ENCODE measurements at regions not wholly inside any gene's neighbourhood (a gene's known extent, or its start where the extent isn't known, plus 50 kb on each side); places are given as distances from the start of the nearest gene placed in this dataset.

- TF ChIP-seq, protein P1, sequence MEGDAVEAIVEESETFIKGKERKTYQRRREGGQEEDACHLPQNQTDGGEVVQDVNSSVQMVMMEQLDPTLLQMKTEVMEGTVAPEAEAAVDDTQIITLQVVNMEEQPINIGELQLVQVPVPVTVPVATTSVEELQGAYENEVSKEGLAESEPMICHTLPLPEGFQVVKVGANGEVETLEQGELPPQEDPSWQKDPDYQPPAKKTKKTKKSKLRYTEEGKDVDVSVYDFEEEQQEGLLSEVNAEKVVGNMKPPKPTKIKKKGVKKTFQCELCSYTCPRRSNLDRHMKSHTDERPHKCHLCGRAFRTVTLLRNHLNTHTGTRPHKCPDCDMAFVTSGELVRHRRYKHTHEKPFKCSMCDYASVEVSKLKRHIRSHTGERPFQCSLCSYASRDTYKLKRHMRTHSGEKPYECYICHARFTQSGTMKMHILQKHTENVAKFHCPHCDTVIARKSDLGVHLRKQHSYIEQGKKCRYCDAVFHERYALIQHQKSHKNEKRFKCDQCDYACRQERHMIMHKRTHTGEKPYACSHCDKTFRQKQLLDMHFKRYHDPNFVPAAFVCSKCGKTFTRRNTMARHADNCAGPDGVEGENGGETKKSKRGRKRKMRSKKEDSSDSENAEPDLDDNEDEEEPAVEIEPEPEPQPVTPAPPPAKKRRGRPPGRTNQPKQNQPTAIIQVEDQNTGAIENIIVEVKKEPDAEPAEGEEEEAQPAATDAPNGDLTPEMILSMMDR (conservative IDR thresholded peaks at IDR 0.05; ENCODE audit: low read length), result no peak
- no peak for TF ChIP-seq EZH2phosphoT487 (IDR thresholded peaks at IDR 0.05; ENCODE audit: borderline replicate concordance, low read depth, low read length)
Measured at GRCh38 chr11:21927628-21928027, 265.3 kb upstream of the ANO5 start.
